HG03378 (cell line): ENCODE measurements at regions not wholly inside any gene's neighbourhood (a gene's known extent, or its start where the extent isn't known, plus 50 kb on each side); places are given as distances from the start of the nearest gene placed in this dataset.
"Not testable (repeated sequence)": the region's sequence is repeated elsewhere in the genome, so short reads cannot be mapped to it uniquely, and the experiment has no call there.

ENCODE experiments used
- ATAC-seq: cut with Tn5 transposase; IDR thresholded peaks from one replicate; pipeline ENCODE4 v1.9.1; 2021; ENCODE audit warnings: mild to moderate bottlenecking, moderate library complexity; ENCODE audit not compliant: unreplicated experiment

GRCh38 chrX:3882553-3882920 is 169.1 kb upstream of the PRKX start:
- ATAC-seq: peak; percentile 32

DNA sequence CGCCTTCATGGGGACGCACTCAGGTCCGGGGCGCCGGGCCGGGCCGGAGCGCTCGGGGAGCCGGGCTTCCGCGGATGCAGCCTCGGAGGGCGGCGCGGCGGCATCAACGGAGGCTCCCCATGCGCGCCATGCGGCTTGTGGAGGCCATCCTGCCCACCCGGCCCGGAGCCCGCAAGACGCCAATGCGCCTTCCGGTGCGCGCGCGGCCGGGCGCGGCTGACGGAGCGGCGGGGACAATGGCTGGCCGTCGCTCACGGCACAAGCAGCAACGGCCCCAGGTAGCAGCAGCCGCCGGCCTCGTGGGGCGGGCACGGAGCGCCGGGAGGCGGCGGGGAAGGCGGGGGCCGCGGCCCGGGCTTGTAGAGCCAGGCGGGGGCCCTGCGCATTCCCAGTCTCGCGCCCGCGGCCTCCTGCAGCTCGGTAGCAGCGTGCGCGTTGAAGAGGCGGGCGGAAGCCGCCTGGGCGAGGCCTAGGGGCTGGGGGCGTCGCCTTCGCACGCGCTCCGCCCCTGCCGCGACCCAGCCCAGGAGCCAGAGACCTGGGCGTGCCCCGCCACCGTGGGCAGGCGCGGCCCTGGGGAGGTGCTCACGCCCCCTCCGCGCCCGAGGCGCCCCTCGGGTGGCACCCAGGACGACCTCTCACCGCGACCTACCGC is 168.6 kb upstream of the PRKX start:
- ATAC-seq: peak; percentile 92

- ATAC-seq: peak; percentile 38
Measured at GRCh38 chrX:3881255-3881895, 167.9 kb upstream of the PRKX start.

DNA sequence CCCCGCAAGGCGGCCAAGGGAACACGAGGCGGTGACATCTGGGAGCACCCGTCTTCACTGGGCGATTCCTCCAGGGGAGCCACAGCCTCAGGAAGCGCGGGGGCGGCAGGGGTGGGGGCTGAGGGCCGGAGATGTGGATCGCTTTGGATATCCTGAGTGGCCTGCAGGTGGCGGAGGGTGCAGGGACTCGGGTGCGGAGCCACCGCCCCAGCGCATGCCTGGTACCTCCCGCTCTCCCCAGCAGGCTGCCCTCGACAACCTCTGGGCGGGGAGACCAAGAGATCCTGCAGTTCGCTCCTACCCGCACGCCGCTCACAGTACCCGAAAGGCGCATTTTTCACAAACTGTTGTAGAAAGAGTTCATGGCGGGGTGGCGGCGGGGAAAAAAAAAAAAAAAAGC is 162.9 kb upstream of the PRKX start:
- ATAC-seq: not testable (repeated sequence)

- not testable (repeated sequence) for ATAC-seq
Measured at GRCh38 chrX:3875638-3876037, 162.2 kb upstream of the PRKX start.

GRCh38 chrX:3872226-3872879 is 158.9 kb upstream of the PRKX start:
- ATAC-seq: not testable (repeated sequence)

GRCh38 chrX:3867067-3867831 is 153.8 kb upstream of the PRKX start:
- ATAC-seq: not testable (repeated sequence)

GRCh38 chrX:3858332-3858731 is 144.9 kb upstream of the PRKX start:
- not testable (repeated sequence) for ATAC-seq

- peak; percentile 82 for ATAC-seq
Measured at GRCh38 chrX:3843522-3844145, 130.2 kb upstream of the PRKX start.

GRCh38 chrX:3842822-3843521 is 129.5 kb upstream of the PRKX start:
- ATAC-seq: peak; percentile 83

GRCh38 chrX:3838754-3839153 is 125.3 kb upstream of the PRKX start:
- not testable (repeated sequence) for ATAC-seq

DNA sequence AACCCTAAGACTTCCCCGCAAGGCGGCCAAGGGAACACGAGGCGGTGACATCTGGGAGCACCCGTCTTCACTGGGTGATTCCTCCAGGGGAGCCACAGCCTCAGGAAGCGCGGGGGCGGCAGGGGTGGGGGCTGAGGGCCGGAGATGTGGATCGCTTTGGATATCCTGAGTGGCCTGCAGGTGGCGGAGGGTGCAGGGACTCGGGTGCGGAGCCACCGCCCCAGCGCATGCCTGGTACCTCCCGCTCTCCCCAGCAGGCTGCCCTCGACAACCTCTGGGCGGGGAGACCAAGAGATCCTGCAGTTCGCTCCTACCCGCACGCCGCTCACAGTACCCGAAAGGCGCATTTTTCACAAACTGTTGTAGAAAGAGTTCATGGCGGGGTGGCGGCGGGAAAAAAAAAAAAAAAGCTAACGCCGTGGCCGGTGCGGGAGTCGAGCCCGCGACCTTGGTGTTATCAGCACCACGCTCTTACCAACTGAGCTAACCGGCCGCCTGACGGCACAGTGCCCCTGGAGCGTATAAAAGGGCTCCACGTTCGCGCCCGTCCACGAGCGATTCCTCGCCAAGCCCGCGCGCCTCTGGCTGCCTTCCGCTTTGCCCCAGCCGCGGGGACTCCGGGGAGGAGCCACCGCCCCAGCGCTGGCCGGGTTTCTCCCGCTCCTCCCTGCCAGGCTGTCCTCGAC is 124.7 kb upstream of the PRKX start:
- not testable (repeated sequence) for ATAC-seq

DNA sequence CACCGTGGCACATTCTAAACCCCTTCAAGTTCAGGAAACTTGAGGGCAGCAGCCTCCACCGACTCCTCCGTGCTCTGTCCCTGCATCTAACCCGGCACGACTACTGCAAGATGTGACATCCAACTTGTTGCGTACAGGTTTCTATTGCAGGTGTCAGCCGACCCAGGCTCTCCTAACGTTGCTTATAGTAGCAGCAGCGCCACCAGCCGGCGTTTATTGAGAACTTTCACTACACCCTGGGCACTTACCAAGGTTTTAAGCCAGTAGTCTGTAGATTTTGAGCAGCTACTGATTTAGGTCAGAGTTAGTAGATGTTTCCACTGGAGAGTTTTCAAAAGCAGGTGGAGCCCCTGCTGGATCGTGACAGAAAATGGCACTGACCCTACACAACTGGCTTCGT is 123.8 kb upstream of the PRKX start:
- not testable (repeated sequence) for ATAC-seq

GRCh38 chrX:3833761-3834542 is 120.5 kb upstream of the PRKX start:
- not testable (repeated sequence) for ATAC-seq

DNA sequence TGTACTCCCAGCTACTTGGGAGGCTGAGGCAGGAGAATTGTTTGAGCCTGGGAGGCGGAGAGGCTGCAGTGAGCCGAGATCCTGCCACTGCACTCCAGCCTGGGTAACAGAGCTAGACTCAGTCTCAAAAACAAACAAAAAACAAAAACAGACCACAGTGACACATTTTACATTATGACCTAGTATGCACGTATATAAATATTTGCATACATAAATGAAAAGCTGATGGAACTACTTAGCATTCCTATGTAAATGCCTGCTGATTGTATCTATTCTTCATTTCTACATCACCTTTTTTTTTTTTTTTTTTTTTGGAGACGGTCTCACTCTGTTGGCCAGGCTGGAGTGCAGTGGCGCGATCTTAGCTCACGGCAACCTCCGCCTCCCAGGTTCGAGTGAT is 116.6 kb upstream of the PRKX start:
- not testable (repeated sequence) for ATAC-seq

- not testable (repeated sequence) for ATAC-seq
Measured at GRCh38 chrX:3829041-3829531, 115.6 kb upstream of the PRKX start.

DNA sequence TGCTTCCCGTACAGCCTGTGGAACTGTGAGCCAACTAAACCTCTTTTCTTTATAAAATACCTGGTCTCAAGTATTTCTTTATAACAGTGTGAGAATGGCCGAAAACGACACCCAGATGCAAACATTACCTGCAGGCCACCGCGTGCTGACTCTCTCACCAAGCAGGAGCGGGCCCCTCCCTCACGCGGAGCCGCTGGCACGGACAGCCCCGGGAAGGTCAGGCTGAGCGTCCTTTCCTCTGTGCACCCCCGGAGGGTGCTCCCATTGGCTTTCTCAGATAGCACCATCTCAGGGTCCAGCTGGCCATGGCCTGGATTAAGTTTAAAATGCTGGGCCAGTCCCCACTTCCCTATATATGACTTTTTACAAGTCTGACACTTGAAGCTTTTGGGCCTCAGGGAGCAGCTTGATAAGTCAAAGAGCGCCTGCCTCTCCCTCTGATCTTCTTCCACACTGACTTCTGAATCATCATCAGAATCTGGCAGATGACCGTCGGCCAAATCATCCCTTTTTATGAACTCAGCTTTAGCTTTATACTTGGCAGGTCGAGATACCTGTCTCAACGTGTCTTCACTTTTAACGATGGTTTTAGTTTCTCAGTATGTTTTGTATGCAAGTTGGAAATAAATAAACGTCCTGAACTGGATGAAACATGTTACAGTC is 115.1 kb upstream of the PRKX start:
- ATAC-seq: not testable (repeated sequence)

GRCh38 chrX:3824008-3824407 is 110.6 kb upstream of the PRKX start:
- ATAC-seq: peak; percentile 48
